Activated CD4-positive, alpha-beta T cell treated with anti-CD3 and anti-CD28 coated beads, Interleukin-2, Interleukin-4, amounts not matched to agents 100 ng/mL and 50 ng/mL, durations not matched to agents 16 hours and 8 hours (primary cell): ENCODE measurements at regions not wholly inside any gene's neighbourhood (a gene's known extent, or its start where the extent isn't known, plus 50 kb on each side); places are given as distances from the start of the nearest gene placed in this dataset.

ENCODE experiments used
- DNase-seq: peaks from one replicate; pipeline ENCODE4 v3.0.0-alpha.2; 2020; ENCODE audit warnings: low spot score

DNA sequence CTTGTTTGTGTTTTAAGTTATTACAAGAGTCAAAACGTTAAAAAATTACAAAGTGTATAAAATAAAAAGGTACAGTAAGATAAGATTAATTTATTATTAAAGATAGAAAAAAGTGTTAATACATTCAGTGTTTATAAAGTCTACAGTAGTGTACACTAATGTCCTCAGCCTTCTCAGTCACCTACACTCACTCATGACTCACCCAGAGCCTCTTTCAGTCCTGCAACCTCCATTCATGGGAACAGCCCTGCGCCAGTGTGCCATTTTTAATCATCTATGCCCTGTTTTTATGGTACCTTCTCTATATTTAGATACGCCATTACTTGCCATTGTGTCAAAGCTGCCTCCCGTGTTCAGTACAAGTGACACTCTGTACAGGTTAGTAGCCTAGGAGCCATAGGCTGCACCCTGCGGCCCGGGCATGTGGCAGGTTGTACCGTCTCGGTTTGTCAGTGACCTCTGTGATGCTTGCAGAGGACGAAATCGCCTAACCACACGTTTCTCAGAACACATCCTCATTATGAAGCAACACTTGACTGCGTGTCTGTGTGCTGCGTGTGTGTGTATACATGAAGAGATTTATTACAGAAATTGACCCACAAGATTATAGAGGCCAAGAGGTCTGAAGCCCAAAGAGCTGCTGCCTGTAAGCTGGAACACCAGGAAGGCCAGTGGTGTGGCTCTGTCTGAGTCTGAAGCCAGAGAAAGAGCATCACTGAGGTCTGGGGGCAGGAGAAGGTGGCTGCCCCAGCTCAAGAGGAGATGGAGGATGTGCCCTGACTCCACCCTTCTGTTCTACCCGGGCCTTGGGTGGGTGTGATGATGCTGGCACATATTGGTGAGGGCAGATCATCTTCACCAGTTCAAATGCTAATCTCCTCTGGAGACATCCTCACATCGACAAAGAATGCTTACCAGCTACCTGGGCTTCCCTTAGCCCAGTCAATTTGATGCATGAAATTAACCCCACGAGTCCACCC lies 116.6 kb upstream of the C14orf180 start:
- no peak for DNase-seq

- DNase-seq = no peak
Observed at GRCh38 chr14:104464907-104465306, 114.7 kb upstream of the C14orf180 start.

- no peak for DNase-seq
Observed at GRCh38 chr14:104465482-104466390, 113.8 kb upstream of the C14orf180 start.

- DNase-seq = no peak
Observed at GRCh38 chr14:104467236-104467635, 112.3 kb upstream of the C14orf180 start.

- no peak for DNase-seq
Observed at GRCh38 chr14:104467641-104468040, 111.9 kb upstream of the C14orf180 start.

- no peak for DNase-seq
Observed at GRCh38 chr14:104469591-104469990, 110.0 kb upstream of the C14orf180 start.

DNA sequence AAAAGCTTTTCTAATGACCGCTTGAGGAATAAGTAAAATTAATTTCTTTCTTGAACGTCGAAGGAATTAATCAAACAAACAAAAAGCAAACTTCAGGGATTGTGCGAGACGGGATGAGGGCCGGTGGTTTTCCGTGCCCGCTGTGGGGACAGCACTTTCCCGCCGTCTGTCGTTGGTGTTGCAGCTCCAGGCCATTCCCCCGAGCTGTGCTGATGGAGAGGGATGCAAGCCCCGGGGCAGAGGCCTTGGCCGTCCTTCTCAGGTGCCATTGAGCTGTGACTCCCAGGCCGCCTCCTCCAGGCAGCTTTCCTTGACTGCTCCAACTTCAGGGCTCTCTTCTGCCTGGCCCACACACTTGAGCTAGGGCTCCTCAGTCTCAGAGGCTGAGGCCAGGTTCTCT lies 109.0 kb upstream of the C14orf180 start:
- DNase-seq = no peak

DNA sequence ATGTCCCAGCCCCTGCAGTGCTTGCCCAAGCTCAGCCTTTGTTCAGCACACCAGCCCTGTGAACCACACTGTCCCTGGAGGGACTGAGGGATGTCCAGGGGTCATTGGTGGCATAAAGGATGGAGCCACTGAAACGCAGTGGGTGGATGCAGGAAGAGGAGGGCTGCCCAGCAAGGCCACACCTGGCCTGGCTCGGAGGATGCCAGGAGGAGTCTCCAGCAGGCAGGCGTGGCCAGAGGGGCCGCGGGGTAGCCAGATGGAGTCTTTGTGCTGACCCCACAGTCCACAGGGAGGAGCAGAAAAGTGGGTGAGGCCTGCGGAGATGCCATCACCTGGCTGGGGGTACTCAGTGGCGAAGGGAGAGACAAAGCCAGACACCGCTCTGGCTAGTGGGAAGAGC lies 108.5 kb upstream of the C14orf180 start:
- no peak for DNase-seq

GRCh38 chr14:104472073-104472472 lies 107.5 kb upstream of the C14orf180 start:
- DNase-seq = no peak

- no peak for DNase-seq
Observed at GRCh38 chr14:104472536-104473243, 106.9 kb upstream of the C14orf180 start.

DNA sequence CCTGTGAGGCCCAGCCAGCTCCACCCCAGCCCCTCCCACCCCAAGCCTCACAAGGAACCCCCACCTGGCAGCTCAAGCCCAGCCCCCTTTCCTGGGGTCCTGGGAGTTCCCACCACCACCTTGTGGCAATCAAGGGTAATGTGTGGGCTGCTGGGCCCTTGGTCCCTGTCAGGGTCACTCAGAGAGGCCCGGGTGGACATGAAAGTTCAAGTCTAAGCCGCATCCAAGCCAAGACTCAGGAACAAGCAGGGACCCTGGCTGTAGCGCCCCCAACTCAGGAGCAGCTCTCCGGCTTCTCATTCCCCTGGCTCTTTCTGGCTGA lies 106.4 kb upstream of the C14orf180 start:
- DNase-seq = no peak

DNA sequence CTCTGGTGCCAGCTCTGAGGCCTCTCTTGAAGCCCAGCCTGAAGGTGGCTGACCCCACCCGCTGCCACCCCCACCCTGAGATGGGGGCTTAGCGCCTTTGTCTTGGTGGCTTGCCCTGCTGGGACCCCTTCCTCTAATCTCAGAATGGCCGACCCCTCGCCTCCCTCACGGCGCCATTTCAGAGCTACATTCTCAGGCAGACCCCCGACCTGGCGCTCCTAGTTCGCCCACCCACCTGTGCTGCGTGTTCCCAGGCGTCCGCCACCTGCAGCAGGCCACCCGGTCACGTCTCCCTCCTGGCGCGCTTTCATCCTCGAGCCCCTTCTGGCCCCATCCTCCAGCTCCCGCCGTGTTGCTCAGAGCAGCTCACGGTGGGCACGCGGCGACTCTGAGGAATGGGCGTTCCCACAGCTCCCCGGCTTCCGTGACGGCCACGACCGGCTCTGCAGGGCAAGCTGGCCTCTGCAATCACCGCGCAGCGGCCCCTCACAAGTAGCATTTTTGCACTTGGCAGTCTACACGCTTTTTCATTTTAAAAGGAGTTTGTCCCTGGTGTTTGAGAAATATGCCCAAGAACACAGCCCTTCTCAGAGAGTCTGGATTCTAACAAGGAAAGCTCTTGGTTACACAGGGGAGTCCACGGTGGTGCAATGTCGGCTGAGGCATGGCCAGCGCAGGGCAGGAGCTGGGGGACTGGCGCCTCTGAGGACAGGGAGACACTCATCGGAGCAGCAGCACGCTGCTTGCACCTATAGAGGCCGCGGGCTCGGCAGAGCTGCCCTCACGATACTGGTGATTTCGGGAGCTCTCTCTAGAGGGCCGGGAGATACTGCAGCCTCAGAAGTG lies 105.7 kb upstream of the C14orf180 start:
- no peak for DNase-seq

- no peak for DNase-seq
Observed at GRCh38 chr14:104474495-104475213, 104.9 kb upstream of the C14orf180 start.

DNA sequence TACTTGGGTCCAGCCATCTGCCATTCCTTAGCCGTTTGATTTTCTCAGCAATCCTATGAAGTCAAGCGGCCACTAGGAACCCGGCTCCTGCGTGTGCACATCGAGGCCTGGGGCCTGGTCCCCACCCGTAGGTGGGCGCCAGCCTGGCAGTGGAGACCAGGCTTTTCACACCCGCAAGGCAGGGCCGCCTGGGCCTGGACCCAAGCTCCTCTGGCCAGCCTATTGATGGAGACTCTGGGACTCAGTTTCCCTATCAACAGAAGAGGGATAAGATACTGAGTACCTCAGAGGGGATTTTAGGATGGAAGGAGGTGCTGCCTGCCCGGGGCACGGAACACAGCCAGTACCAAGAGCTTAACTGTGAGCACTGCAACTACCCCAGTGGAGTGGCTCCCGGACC lies 104.3 kb upstream of the C14orf180 start:
- DNase-seq = no peak

- no peak for DNase-seq
Observed at GRCh38 chr14:104475802-104476201, 103.8 kb upstream of the C14orf180 start.

DNA sequence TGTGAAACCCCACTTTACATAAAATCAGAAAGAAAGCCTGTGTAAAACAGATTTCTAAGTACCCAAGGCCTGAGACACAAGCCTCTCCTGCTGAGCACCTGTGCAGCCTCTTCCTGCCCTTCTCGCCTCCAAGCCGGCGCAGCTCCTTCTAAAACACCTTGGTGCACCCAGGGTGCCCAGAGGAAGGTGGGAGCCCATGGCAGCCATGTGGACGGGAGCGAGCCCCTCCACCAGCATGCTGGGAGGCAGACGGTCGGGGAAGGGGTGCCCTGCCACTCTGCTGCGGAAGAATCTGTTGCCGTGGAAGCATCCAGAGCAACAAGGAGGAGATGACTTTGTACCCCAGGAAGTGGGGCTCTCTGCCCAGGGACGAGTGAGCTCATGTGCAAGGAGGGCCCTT lies 103.1 kb upstream of the C14orf180 start:
- no peak for DNase-seq

DNA sequence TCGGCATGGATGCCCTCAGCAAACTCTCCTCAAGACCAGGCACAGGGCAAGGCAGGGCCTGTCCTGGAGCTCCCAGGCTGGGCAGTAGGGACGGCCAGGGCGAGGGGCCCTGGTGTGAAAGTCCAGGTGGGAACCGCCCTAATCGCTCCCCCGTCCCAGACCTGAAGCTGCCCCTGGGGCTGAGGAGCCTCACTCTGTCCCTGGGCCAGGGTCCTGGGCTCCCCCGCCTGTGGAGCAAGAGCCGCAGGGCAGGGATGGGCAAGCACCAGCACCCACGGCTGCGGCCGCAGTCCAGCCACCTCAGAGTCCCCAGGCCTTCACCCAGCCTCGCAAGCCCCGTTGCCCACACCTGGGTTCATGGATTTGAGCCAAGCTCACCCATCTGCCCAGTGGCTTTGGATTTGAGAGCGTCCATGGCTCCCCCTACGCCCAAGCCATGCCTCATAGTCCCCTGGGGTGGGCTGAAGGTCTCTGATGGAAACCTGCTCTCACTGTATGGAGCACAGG lies 102.4 kb upstream of the C14orf180 start:
- no peak for DNase-seq

DNA sequence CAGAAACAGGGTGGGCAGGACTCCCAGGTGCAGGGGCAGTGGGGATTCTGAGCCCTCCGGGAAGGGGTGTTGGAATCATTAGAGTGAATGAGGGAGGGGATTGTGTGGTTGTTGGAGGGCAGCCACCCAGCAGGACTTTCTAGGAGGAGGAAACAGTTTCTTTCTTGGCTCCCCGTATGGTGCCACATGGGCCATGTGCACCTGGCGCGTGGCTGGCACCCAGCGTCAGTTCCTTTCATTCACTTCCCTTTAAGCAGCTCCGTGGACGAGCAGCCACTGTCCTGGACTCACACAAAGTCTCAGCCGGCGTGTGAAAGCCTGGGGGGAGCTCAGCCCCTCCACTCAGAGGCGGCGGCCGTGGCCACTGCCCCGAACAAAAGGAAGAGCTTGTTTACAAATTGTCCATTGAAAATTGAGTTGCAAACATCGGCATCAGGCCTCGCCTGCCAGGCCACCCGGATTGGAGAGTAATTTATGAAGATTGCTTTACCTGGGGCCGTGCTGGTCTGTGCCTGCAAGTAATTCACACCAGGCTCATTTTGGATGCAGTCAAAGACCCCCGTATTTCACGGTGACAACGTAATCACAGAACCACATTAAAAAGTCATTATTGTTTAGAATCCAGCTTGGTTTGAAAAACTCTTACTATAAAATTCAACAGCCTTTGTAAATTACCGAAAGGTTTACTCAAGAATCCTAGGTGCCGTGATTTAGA lies 101.7 kb upstream of the C14orf180 start:
- no peak for DNase-seq

DNA sequence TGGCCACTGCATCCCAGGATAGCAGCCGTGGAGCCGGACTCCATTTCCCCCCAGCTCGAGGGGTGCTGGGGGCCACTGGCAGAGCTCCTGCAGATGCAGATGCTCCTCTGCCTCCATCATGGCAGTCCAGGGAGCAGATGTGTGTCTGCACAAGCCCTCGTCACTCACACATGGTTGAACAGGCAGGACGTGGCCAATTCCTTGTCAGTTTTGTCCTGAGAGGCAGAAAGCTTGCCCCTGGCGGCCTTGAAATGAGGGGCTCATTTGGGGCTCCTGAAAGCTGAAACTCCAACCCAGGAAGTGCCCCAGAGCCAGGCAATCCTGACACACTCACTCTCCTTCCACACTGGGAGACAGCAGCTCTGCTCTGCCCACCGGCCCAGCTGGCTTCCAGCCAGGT lies 100.9 kb upstream of the C14orf180 start:
- no peak for DNase-seq

DNA sequence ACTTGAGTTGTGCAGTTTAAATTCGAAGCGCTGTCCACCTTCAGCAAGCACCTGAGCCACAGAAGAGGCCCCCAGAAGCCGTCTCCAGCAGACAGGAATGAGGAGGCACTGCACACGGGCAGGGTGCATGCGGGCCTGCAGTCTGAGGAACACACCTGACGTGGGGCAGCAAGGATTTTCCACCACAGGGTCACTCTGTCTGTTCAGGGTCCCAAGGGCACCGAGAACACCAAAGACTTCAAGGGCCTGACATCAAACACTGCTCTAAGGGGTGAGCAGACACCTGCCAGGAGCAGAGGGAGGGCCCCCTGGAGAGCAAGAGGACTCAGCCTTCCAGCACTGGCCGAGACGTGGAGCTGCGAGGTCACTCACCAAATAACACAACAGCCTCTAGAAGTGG lies 99.7 kb upstream of the C14orf180 start:
- no peak for DNase-seq
